AG04450 (cell line): ENCODE measurements at regions not wholly inside any gene's neighbourhood (a gene's known extent, or its start where the extent isn't known, plus 50 kb on each side); places are given as distances from the start of the nearest gene placed in this dataset.

ENCODE experiments used
- CTCF ChIA-PET: fragments of 300-600, 350-600 bp; formaldehyde crosslinking; extraction: SDS; loops from one replicate; lab custom pipeline; 2022; ENCODE audit warnings: antibody characterized with exemption, inconsistent platforms; lab: Charles Lee
- POLR2A ChIA-PET: fragments of 350-600 bp; formaldehyde crosslinking; extraction: SDS; loops from one replicate; lab custom pipeline; 2021; ENCODE audit warnings: antibody characterized with exemption, inconsistent platforms; lab: Yijun Ruan, JAX
- DNase-seq: peaks from one replicate; pipeline ENCODE4 v3.0.0-alpha.2; 2011; ENCODE audit warnings: low read depth, low spot score
- H3K27ac ChIP-seq: one replicate; pipeline ENCODE4 v1.5.1; 2012; ENCODE audit warnings: low read depth, low read length, control low read depth
- H3K27me3 ChIP-seq: one replicate; pipeline ENCODE4 v1.6.0; 2012; ENCODE audit warnings: low read length; ENCODE audit not compliant: control insufficient read depth, insufficient read depth
- H3K4me3 ChIP-seq: 2 replicates; pipeline ENCODE4 v1.5.1; 2011; ENCODE audit warnings: mild to moderate bottlenecking, low read depth, low read length, control low read depth
- H3K9me3 ChIP-seq: 2 replicates; pipeline ENCODE4 v1.5.1; 2012; ENCODE audit warnings: low read length; ENCODE audit not compliant: control insufficient read depth, insufficient read depth
- CTCF ChIP-seq: IDR thresholded peaks from 2 replicates; pipeline ENCODE4 v1.5.1; 2011; ENCODE audit warnings: low read depth, low read length, control low read depth, inconsistent platforms

DNA sequence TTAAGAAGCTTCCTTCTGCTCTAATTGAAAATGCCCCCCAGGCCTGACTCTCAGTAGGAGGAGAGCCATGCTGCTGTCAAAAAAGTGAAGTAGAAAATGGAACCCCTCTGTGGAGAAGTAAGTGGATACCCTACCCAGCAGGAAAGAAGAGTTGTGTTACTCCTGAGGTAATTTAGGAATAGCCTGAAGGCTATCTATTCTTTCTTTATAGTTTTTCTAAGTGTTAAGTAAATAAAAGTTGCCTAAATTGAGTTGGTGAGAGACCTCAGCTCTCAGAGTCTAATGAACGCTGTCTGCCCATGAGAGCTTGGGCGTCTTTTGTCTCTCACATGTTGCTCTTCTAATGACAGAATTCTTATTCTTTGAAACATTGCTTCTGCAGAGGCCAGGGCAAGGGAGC lies 116.2 kb downstream of the NSUN3 start:
- H3K4me3 ChIP-seq, result no peak overlapping the region
- TF ChIP-seq CTCF, result no peak
- H3K27me3 ChIP-seq, result no peaks in the 10 kb centered on the region
- CTCF ChIA-PET, result no interaction called here
- DNase-seq, result no peak
- H3K27ac ChIP-seq, result no peak overlapping the region
- H3K9me3 ChIP-seq, result no peaks in the 10 kb centered on the region
- POLR2A ChIA-PET, result no interaction called here

DNA sequence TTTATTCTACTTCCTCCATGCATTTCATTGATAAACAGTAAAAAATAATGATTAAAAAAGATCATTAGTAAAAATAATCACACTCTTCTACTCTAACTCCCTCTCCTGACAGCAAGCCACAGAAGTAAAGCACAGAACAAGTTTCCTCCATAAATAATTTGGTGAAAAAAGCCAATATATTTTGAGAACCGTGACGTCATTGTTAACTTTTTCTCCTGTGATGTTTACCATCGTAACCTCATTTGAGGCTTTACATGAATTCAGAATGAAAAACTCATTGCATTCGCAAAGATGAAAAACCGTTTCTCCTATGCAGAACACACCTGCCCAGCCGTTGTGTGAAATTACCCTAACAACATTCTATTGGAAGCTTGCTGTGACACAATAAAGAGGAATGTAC lies 120.7 kb downstream of the NSUN3 start:
- ChIA-PET POLR2A (no interaction called here), CTCF (no interaction called here)

DNA sequence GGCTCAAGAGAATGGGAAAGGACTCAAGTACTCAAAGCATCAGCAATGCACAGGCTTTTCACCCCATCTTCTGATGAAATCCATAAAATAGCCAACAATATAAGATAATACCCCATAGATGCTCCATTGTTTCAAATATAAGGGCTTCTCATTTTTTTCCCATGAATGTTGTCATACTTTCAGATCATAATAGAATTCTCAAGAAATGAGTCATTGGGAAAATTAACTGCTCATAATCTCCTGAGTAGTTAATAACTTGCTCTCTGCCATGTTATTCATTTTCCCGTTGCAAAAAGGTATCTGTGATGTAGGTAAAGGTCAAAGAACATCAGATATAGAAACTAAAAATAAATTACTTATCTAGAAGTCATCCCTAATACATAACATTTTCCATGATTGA lies 121.9 kb downstream of the NSUN3 start:
- ChIA-PET CTCF (no interaction called here), POLR2A (no interaction called here)
- no peaks in the 10 kb centered on the region for H3K9me3 ChIP-seq
- H3K4me3 ChIP-seq, result no peak overlapping the region
- no peak overlapping the region for H3K27ac ChIP-seq
- TF ChIP-seq CTCF, result no peak
- no peaks in the 10 kb centered on the region for H3K27me3 ChIP-seq
- no peak for DNase-seq

More for the DNA sequence above, 120.7 kb downstream of the NSUN3 start:
- no peak for TF ChIP-seq CTCF
- no peak for DNase-seq
- Histone ChIP-seq H3K4me3 (no peak overlapping the region), H3K9me3 (no peaks in the 10 kb centered on the region), H3K27ac (no peak overlapping the region), H3K27me3 (no peaks in the 10 kb centered on the region)

DNA sequence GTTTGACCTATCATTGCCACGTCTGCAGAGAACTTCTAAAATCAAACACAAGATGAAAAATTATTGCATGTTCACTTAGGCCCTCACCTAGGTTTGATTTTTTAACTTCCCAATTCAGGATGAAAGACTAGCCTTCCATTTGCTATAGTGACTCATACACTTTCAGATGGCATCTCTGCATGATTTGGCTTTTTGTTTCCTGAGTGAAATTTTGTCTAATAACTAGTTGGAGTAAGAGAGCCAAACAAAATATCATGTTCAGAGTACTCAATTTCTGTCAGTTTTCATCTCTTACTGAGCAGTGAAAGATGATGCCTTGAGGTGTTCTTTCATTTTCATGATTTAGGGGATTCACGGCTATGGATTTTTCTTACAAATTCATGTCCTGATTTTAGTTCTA lies 122.9 kb downstream of the NSUN3 start:
- DNase-seq, result no peak

DNA sequence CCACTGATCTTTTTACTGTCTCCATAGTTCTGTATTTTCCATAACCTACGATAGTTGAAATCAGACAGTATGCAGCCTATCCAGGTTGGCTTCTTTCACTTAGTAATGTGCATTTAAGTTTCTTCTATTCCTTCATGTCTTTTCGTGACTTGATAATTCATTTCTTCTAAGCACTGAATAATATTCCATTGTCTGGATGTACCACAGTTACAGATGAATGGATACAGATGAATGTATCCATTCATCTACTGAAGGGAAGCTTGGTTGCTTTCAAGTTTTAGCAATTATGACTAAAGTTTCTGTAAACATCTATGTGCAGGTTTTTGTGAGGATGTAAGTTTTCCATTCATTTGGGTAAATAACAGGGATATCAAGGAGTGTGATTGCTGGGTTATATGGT lies 124.8 kb downstream of the NSUN3 start:
- no peak overlapping the region for H3K27ac ChIP-seq
- no peaks in the 10 kb centered on the region for H3K9me3 ChIP-seq
- TF ChIP-seq CTCF, result no peak
- ChIA-PET POLR2A (no interaction called here), CTCF (no interaction called here)
- H3K27me3 ChIP-seq, result no peaks in the 10 kb centered on the region
- DNase-seq, result no peak
- no peak overlapping the region for H3K4me3 ChIP-seq

More for the DNA sequence above, 122.9 kb downstream of the NSUN3 start:
- no peak for TF ChIP-seq CTCF
- Histone ChIP-seq H3K27me3 (no peaks in the 10 kb centered on the region), H3K9me3 (no peaks in the 10 kb centered on the region), H3K27ac (no peak overlapping the region), H3K4me3 (no peak overlapping the region)
- ChIA-PET POLR2A (no interaction called here), CTCF (no interaction called here)
